Ovary (tissue), 3 donors: ENCODE measurements at regions not wholly inside any gene's neighbourhood (a gene's known extent, or its start where the extent isn't known, plus 50 kb on each side); places are given as distances from the start of the nearest gene placed in this dataset.

ENCODE experiments used
- EP300 ChIP-seq: sonication (generic); formaldehyde crosslinking; IDR thresholded peaks from one replicate; pipeline ENCODE4 v1.6.1; 2017; ENCODE audit warnings: antibody characterized with exemption
- POLR2A ChIP-seq: fragments of 450-650 bp; IDR thresholded peaks from one replicate; pipeline ENCODE4 v1.6.1; 2017; ENCODE audit warnings: antibody characterized with exemption, mild to moderate bottlenecking, moderate library complexity
- TF ChIP-seq, protein P1 (sequence below), 3 donors: fragments of 450-650 bp in 2 of 3; fragments of 200-600 bp in 1 of 3; IDR thresholded peaks; one replicate each; pipeline versions ENCODE4 v1.5.1 to v1.8.0; 2016 to 2022; ENCODE audit warnings: antibody characterized with exemption in 3 of 3, mild to moderate bottlenecking in 1 of 3
- donor health status: DM: no; HTN: no; CAD: no.

DNA sequence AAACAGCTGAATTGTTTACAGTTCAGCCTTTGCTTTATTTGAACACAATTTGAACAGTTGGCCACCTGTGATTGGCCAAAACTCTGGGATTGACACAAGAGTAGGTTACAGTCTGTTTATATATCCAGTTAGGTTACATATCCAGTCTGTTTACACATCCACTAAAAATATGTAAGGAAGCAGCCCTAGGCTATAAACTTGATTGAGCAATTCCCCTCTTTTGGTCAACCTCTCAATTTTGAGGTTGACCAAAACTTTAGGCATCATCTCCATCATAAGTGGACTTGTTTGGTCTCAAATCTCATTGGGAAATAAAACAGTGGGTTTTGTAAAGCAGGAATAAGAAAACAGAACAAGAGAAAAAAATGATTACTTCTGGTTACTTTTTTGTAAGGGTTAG, 190.8 kb downstream of the SPATA18 start:
- TF ChIP-seq, protein P1, sequence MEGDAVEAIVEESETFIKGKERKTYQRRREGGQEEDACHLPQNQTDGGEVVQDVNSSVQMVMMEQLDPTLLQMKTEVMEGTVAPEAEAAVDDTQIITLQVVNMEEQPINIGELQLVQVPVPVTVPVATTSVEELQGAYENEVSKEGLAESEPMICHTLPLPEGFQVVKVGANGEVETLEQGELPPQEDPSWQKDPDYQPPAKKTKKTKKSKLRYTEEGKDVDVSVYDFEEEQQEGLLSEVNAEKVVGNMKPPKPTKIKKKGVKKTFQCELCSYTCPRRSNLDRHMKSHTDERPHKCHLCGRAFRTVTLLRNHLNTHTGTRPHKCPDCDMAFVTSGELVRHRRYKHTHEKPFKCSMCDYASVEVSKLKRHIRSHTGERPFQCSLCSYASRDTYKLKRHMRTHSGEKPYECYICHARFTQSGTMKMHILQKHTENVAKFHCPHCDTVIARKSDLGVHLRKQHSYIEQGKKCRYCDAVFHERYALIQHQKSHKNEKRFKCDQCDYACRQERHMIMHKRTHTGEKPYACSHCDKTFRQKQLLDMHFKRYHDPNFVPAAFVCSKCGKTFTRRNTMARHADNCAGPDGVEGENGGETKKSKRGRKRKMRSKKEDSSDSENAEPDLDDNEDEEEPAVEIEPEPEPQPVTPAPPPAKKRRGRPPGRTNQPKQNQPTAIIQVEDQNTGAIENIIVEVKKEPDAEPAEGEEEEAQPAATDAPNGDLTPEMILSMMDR (IDR thresholded peaks at IDR 0.05) = no peak
- TF ChIP-seq POLR2A = no peak
- no peak for TF ChIP-seq EP300
